ENCODE measurements at regions not wholly inside any gene's neighbourhood (a gene's known extent, or its start where the extent isn't known, plus 50 kb on each side); places are given as distances from the start of the nearest gene placed in this dataset.
"Not testable (repeated sequence)": the region's sequence is repeated elsewhere in the genome, so short reads cannot be mapped to it uniquely, and the experiment has no call there.

- Mint-ChIP-seq H3K36me3 (no peaks in the 10 kb centered on the region), H3K4me1 (ENCODE audit: unreplicated experiment) (no peaks in the 10 kb centered on the region), H3K27me3 (no peaks in the 10 kb centered on the region), H3K9me3 (no peaks in the 10 kb centered on the region), H3K27ac (no peak overlapping the region), H3K4me3 (no peak overlapping the region)
- DNase-seq (ENCODE audit: extremely low spot score, unreplicated experiment), result no peak
- no peak for TF ChIP-seq CTCF (conservative IDR thresholded peaks at IDR 0.05)
Measured at GRCh38 chr13:18232298-18232993, 949.2 kb downstream of the TUBA3C start.

- not testable (repeated sequence) for H3K4me3 Mint-ChIP-seq; H3K27me3 Mint-ChIP-seq; H3K4me1 Mint-ChIP-seq (ENCODE audit: unreplicated experiment); H3K9me3 Mint-ChIP-seq; H3K36me3 Mint-ChIP-seq; H3K27ac Mint-ChIP-seq; DNase-seq (ENCODE audit: extremely low spot score, unreplicated experiment)
Measured at GRCh38 chr13:18224411-18224810, 957.2 kb downstream of the TUBA3C start.

- not testable (repeated sequence) for DNase-seq (ENCODE audit: extremely low spot score, unreplicated experiment); H3K27me3 Mint-ChIP-seq; H3K4me3 Mint-ChIP-seq; H3K4me1 Mint-ChIP-seq (ENCODE audit: unreplicated experiment); H3K36me3 Mint-ChIP-seq; H3K27ac Mint-ChIP-seq; H3K9me3 Mint-ChIP-seq
Measured at GRCh38 chr13:18214689-18215088, 966.9 kb downstream of the TUBA3C start.

GRCh38 chr13:18213511-18213910 is 968.1 kb downstream of the TUBA3C start:
- H3K27ac Mint-ChIP-seq; H3K4me1 Mint-ChIP-seq (ENCODE audit: unreplicated experiment); H3K4me3 Mint-ChIP-seq; H3K9me3 Mint-ChIP-seq; H3K27me3 Mint-ChIP-seq; H3K36me3 Mint-ChIP-seq; DNase-seq (ENCODE audit: extremely low spot score, unreplicated experiment): not testable (repeated sequence)

- no peak for TF ChIP-seq CTCF (conservative IDR thresholded peaks at IDR 0.05)
- no peak for DNase-seq (ENCODE audit: extremely low spot score, unreplicated experiment)
- H3K4me1 Mint-ChIP-seq (ENCODE audit: unreplicated experiment), result no peaks in the 10 kb centered on the region
- peaks cover 9% of the 10 kb centered on the region for H3K9me3 Mint-ChIP-seq
- H3K27me3 Mint-ChIP-seq, result no peaks in the 10 kb centered on the region
- H3K27ac Mint-ChIP-seq, result no peak overlapping the region
- H3K36me3 Mint-ChIP-seq, result peaks cover 3% of the 10 kb centered on the region
- no peak overlapping the region for H3K4me3 Mint-ChIP-seq
Measured at GRCh38 chr13:18212873-18213272, 968.8 kb downstream of the TUBA3C start.

GRCh38 chr13:18211752-18212560 is 969.7 kb downstream of the TUBA3C start:
- not testable (repeated sequence) for H3K4me3 Mint-ChIP-seq; H3K36me3 Mint-ChIP-seq; H3K9me3 Mint-ChIP-seq; H3K4me1 Mint-ChIP-seq (ENCODE audit: unreplicated experiment); H3K27ac Mint-ChIP-seq; DNase-seq (ENCODE audit: extremely low spot score, unreplicated experiment); H3K27me3 Mint-ChIP-seq

- not testable (repeated sequence) for H3K4me3 Mint-ChIP-seq; DNase-seq (ENCODE audit: extremely low spot score, unreplicated experiment); H3K27me3 Mint-ChIP-seq; H3K36me3 Mint-ChIP-seq; H3K4me1 Mint-ChIP-seq (ENCODE audit: unreplicated experiment); H3K9me3 Mint-ChIP-seq; H3K27ac Mint-ChIP-seq
Measured at GRCh38 chr13:18204614-18205178, 976.9 kb downstream of the TUBA3C start.

- H3K27ac Mint-ChIP-seq; H3K9me3 Mint-ChIP-seq; DNase-seq (ENCODE audit: extremely low spot score, unreplicated experiment); H3K4me1 Mint-ChIP-seq (ENCODE audit: unreplicated experiment); H3K4me3 Mint-ChIP-seq; H3K27me3 Mint-ChIP-seq; H3K36me3 Mint-ChIP-seq: not testable (repeated sequence)
Measured at GRCh38 chr13:18195365-18195678, 986.3 kb downstream of the TUBA3C start.

- H3K4me3 Mint-ChIP-seq; DNase-seq (ENCODE audit: extremely low spot score, unreplicated experiment); H3K27me3 Mint-ChIP-seq; H3K4me1 Mint-ChIP-seq (ENCODE audit: unreplicated experiment); H3K27ac Mint-ChIP-seq; H3K9me3 Mint-ChIP-seq; H3K36me3 Mint-ChIP-seq: not testable (repeated sequence)
Measured at GRCh38 chr13:18194631-18195364, 986.8 kb downstream of the TUBA3C start.

GRCh38 chr13:18194104-18194503 is 987.5 kb downstream of the TUBA3C start:
- H3K27ac Mint-ChIP-seq; H3K4me1 Mint-ChIP-seq (ENCODE audit: unreplicated experiment); H3K27me3 Mint-ChIP-seq; H3K9me3 Mint-ChIP-seq; DNase-seq (ENCODE audit: extremely low spot score, unreplicated experiment); H3K4me3 Mint-ChIP-seq; H3K36me3 Mint-ChIP-seq: not testable (repeated sequence)
